ENCODE measurements at regions not wholly inside any gene's neighbourhood (a gene's known extent, or its start where the extent isn't known, plus 50 kb on each side); places are given as distances from the start of the nearest gene placed in this dataset.
"Not testable (repeated sequence)": the region's sequence is repeated elsewhere in the genome, so short reads cannot be mapped to it uniquely, and the experiment has no call there.

- no peak for TF ChIP-seq CTCF (IDR thresholded peaks at IDR 0.05; ENCODE audit: low read depth, low read length)
Observed at GRCh38 chr4:123182289-123182688, 214.3 kb upstream of the SPRY1 start.

GRCh38 chr4:123183308-123183707 lies 213.3 kb upstream of the SPRY1 start:
- no peak overlapping the region for H3K27ac ChIP-seq

More at GRCh38 chr4:123182289-123182688, 214.3 kb upstream of the SPRY1 start:
- Histone ChIP-seq H3K27me3 (no peaks in the 10 kb centered on the region), H3K9me3 (ENCODE audit: low read depth) (no peaks in the 10 kb centered on the region), H3K4me1 (ENCODE audit: low read depth) (no peaks in the 10 kb centered on the region), H3K4me3 (no peak overlapping the region), H3K36me3 (no peaks in the 10 kb centered on the region), H3K27ac (no peak overlapping the region)
- DNase-seq (ENCODE audit: low read depth in 1 of 2, low spot score in 1 of 2), result no peak

GRCh38 chr4:123183754-123184153 lies 212.8 kb upstream of the SPRY1 start:
- H3K4me3 ChIP-seq; H3K27ac ChIP-seq; H3K36me3 ChIP-seq; H3K27me3 ChIP-seq; H3K4me1 ChIP-seq (ENCODE audit: low read depth); DNase-seq (ENCODE audit: low read depth in 1 of 2, low spot score in 1 of 2); H3K9me3 ChIP-seq (ENCODE audit: low read depth): not testable (repeated sequence)

More at GRCh38 chr4:123183308-123183707, 213.3 kb upstream of the SPRY1 start:
- Histone ChIP-seq H3K4me1 (ENCODE audit: low read depth) (no peaks in the 10 kb centered on the region), H3K4me3 (no peak overlapping the region), H3K27me3 (no peaks in the 10 kb centered on the region), H3K9me3 (ENCODE audit: low read depth) (no peaks in the 10 kb centered on the region), H3K36me3 (no peaks in the 10 kb centered on the region)
- no peak for TF ChIP-seq CTCF (IDR thresholded peaks at IDR 0.05; ENCODE audit: low read depth, low read length)
- DNase-seq (ENCODE audit: low read depth in 1 of 2, low spot score in 1 of 2), result no peak

GRCh38 chr4:123186731-123187130 lies 209.9 kb upstream of the SPRY1 start:
- Histone ChIP-seq H3K27me3 (no peaks in the 10 kb centered on the region), H3K27ac (no peak overlapping the region), H3K4me3 (no peak overlapping the region), H3K9me3 (ENCODE audit: low read depth) (no peaks in the 10 kb centered on the region), H3K4me1 (ENCODE audit: low read depth) (no peaks in the 10 kb centered on the region), H3K36me3 (no peaks in the 10 kb centered on the region)
- no peak for DNase-seq (ENCODE audit: low read depth in 1 of 2, low spot score in 1 of 2)
- no peak for TF ChIP-seq CTCF (IDR thresholded peaks at IDR 0.05; ENCODE audit: low read depth, low read length)

GRCh38 chr4:123190176-123190575 lies 206.4 kb upstream of the SPRY1 start:
- Histone ChIP-seq H3K36me3 (no peaks in the 10 kb centered on the region), H3K4me1 (ENCODE audit: low read depth) (no peaks in the 10 kb centered on the region), H3K27me3 (no peaks in the 10 kb centered on the region), H3K27ac (no peak overlapping the region), H3K9me3 (ENCODE audit: low read depth) (no peaks in the 10 kb centered on the region), H3K4me3 (no peak overlapping the region)
- TF ChIP-seq CTCF (IDR thresholded peaks at IDR 0.05; ENCODE audit: low read depth, low read length), result no peak
- DNase-seq (ENCODE audit: low read depth in 1 of 2, low spot score in 1 of 2), result no peak

GRCh38 chr4:123191728-123192127 lies 204.9 kb upstream of the SPRY1 start:
- Histone ChIP-seq H3K36me3 (no peaks in the 10 kb centered on the region), H3K9me3 (ENCODE audit: low read depth) (no peaks in the 10 kb centered on the region), H3K27me3 (no peaks in the 10 kb centered on the region), H3K4me1 (ENCODE audit: low read depth) (no peaks in the 10 kb centered on the region), H3K4me3 (no peak overlapping the region), H3K27ac (no peak overlapping the region)
- no peak for DNase-seq (ENCODE audit: low read depth in 1 of 2, low spot score in 1 of 2)
- TF ChIP-seq CTCF (IDR thresholded peaks at IDR 0.05; ENCODE audit: low read depth, low read length), result no peak

Measured in cardiac muscle cell (in vitro differentiated cells and primary cell).